ENCODE measurements at regions not wholly inside any gene's neighbourhood (a gene's known extent, or its start where the extent isn't known, plus 50 kb on each side); places are given as distances from the start of the nearest gene placed in this dataset.

GRCh38 chr4:126790633-126791032, 842.1 kb upstream of the INTU start:
- TF ChIP-seq SPI1 (IDR thresholded peaks at IDR 0.05; ENCODE audit: low read depth, low read length) = no peak
- no peak for TF ChIP-seq PAX5 (IDR thresholded peaks at IDR 0.05; ENCODE audit: insufficient read depth, low read length, severe bottlenecking)
- no peak for TF ChIP-seq POU2F2 (IDR thresholded peaks at IDR 0.05; ENCODE audit: low read depth, low read length)
- TF ChIP-seq POLR2A (IDR thresholded peaks at IDR 0.05; ENCODE audit: low read depth, low read length) = no peak
- no peak for TF ChIP-seq TAF1 (IDR thresholded peaks at IDR 0.05; ENCODE audit: low read depth, low read length)
- TF ChIP-seq POLR2AphosphoS5 (IDR thresholded peaks at IDR 0.05; ENCODE audit: low read depth, low read length) = no peak
- no peak for DNase-seq (ENCODE audit: insufficient read length, low spot score)
- FAIRE-seq = no peak

GRCh38 chr4:126794363-126794762, 838.4 kb upstream of the INTU start:
- DNase-seq (ENCODE audit: insufficient read length, low spot score) (no peak), FAIRE-seq (no peak)

GRCh38 chr4:126798214-126798613, 834.5 kb upstream of the INTU start:
- no peak for DNase-seq (ENCODE audit: insufficient read length, low spot score)
- FAIRE-seq = no peak

More at GRCh38 chr4:126794363-126794762, 838.4 kb upstream of the INTU start:
- TF ChIP-seq TAF1 (IDR thresholded peaks at IDR 0.05; ENCODE audit: low read depth, low read length) (no peak), POU2F2 (IDR thresholded peaks at IDR 0.05; ENCODE audit: low read depth, low read length) (no peak), SPI1 (IDR thresholded peaks at IDR 0.05; ENCODE audit: low read depth, low read length) (no peak)

GRCh38 chr4:126799416-126799815, 833.3 kb upstream of the INTU start:
- no peak for FAIRE-seq
- TF ChIP-seq SPI1 (IDR thresholded peaks at IDR 0.05; ENCODE audit: low read depth, low read length) (no peak), TAF1 (IDR thresholded peaks at IDR 0.05; ENCODE audit: low read depth, low read length) (no peak), POU2F2 (IDR thresholded peaks at IDR 0.05; ENCODE audit: low read depth, low read length) (no peak), PAX5 (IDR thresholded peaks at IDR 0.05; ENCODE audit: insufficient read depth, low read length, severe bottlenecking) (no peak)
- DNase-seq (ENCODE audit: insufficient read length, low spot score) = no peak

More at GRCh38 chr4:126798214-126798613, 834.5 kb upstream of the INTU start:
- TF ChIP-seq POLR2AphosphoS5 (IDR thresholded peaks at IDR 0.05; ENCODE audit: low read depth, low read length) (no peak), POLR2A (IDR thresholded peaks at IDR 0.05; ENCODE audit: low read depth, low read length) (no peak), PAX5 (IDR thresholded peaks at IDR 0.05; ENCODE audit: insufficient read depth, low read length, severe bottlenecking) (no peak), POU2F2 (IDR thresholded peaks at IDR 0.05; ENCODE audit: low read depth, low read length) (no peak), SPI1 (IDR thresholded peaks at IDR 0.05; ENCODE audit: low read depth, low read length) (no peak), TAF1 (IDR thresholded peaks at IDR 0.05; ENCODE audit: low read depth, low read length) (no peak)

GRCh38 chr4:126799971-126800574, 832.7 kb upstream of the INTU start:
- DNase-seq (ENCODE audit: insufficient read length, low spot score) = no peak
- no peak for FAIRE-seq
- TF ChIP-seq TAF1 (IDR thresholded peaks at IDR 0.05; ENCODE audit: low read depth, low read length) (no peak), POU2F2 (IDR thresholded peaks at IDR 0.05; ENCODE audit: low read depth, low read length) (no peak), PAX5 (IDR thresholded peaks at IDR 0.05; ENCODE audit: insufficient read depth, low read length, severe bottlenecking) (no peak), POLR2AphosphoS5 (IDR thresholded peaks at IDR 0.05; ENCODE audit: low read depth, low read length) (no peak), POLR2A (IDR thresholded peaks at IDR 0.05; ENCODE audit: low read depth, low read length) (no peak), SPI1 (IDR thresholded peaks at IDR 0.05; ENCODE audit: low read depth, low read length) (no peak)

GRCh38 chr4:126800575-126801141, 832.1 kb upstream of the INTU start:
- no peak for DNase-seq (ENCODE audit: insufficient read length, low spot score)
- FAIRE-seq = no peak
- TF ChIP-seq PAX5 (IDR thresholded peaks at IDR 0.05; ENCODE audit: insufficient read depth, low read length, severe bottlenecking) (no peak), POU2F2 (IDR thresholded peaks at IDR 0.05; ENCODE audit: low read depth, low read length) (no peak), TAF1 (IDR thresholded peaks at IDR 0.05; ENCODE audit: low read depth, low read length) (no peak), SPI1 (IDR thresholded peaks at IDR 0.05; ENCODE audit: low read depth, low read length) (no peak), POLR2A (IDR thresholded peaks at IDR 0.05; ENCODE audit: low read depth, low read length) (no peak), POLR2AphosphoS5 (IDR thresholded peaks at IDR 0.05; ENCODE audit: low read depth, low read length) (no peak)

GRCh38 chr4:126807132-126807531, 825.6 kb upstream of the INTU start:
- FAIRE-seq = peak; percentile 65
- TF ChIP-seq TAF1 (IDR thresholded peaks at IDR 0.05; ENCODE audit: low read depth, low read length) (no peak), PAX5 (IDR thresholded peaks at IDR 0.05; ENCODE audit: insufficient read depth, low read length, severe bottlenecking) (no peak), POU2F2 (IDR thresholded peaks at IDR 0.05; ENCODE audit: low read depth, low read length) (no peak), SPI1 (IDR thresholded peaks at IDR 0.05; ENCODE audit: low read depth, low read length) (no peak), POLR2AphosphoS5 (IDR thresholded peaks at IDR 0.05; ENCODE audit: low read depth, low read length) (no peak), POLR2A (IDR thresholded peaks at IDR 0.05; ENCODE audit: low read depth, low read length) (no peak)
- no peak for DNase-seq (ENCODE audit: insufficient read length, low spot score)

- TF ChIP-seq POU2F2 (IDR thresholded peaks at IDR 0.05; ENCODE audit: low read depth, low read length) (no peak), PAX5 (IDR thresholded peaks at IDR 0.05; ENCODE audit: insufficient read depth, low read length, severe bottlenecking) (no peak), SPI1 (IDR thresholded peaks at IDR 0.05; ENCODE audit: low read depth, low read length) (no peak), POLR2AphosphoS5 (IDR thresholded peaks at IDR 0.05; ENCODE audit: low read depth, low read length) (no peak), TAF1 (IDR thresholded peaks at IDR 0.05; ENCODE audit: low read depth, low read length) (no peak), POLR2A (IDR thresholded peaks at IDR 0.05; ENCODE audit: low read depth, low read length) (no peak)
- DNase-seq (ENCODE audit: insufficient read length, low spot score) = no peak
- FAIRE-seq = no peak
Observed at GRCh38 chr4:126812076-126812475, 820.7 kb upstream of the INTU start.

GRCh38 chr4:126820631-126821030, 812.1 kb upstream of the INTU start:
- no peak for DNase-seq (ENCODE audit: insufficient read length, low spot score)
- FAIRE-seq = no peak
- TF ChIP-seq PAX5 (IDR thresholded peaks at IDR 0.05; ENCODE audit: insufficient read depth, low read length, severe bottlenecking) = no peak
- no peak for TF ChIP-seq POLR2A (IDR thresholded peaks at IDR 0.05; ENCODE audit: low read depth, low read length)
- no peak for TF ChIP-seq POLR2AphosphoS5 (IDR thresholded peaks at IDR 0.05; ENCODE audit: low read depth, low read length)
- no peak for TF ChIP-seq POU2F2 (IDR thresholded peaks at IDR 0.05; ENCODE audit: low read depth, low read length)
- TF ChIP-seq SPI1 (IDR thresholded peaks at IDR 0.05; ENCODE audit: low read depth, low read length) = no peak
- no peak for TF ChIP-seq TAF1 (IDR thresholded peaks at IDR 0.05; ENCODE audit: low read depth, low read length)

- TF ChIP-seq POLR2AphosphoS5 (IDR thresholded peaks at IDR 0.05; ENCODE audit: low read depth, low read length) (no peak), TAF1 (IDR thresholded peaks at IDR 0.05; ENCODE audit: low read depth, low read length) (no peak), POLR2A (IDR thresholded peaks at IDR 0.05; ENCODE audit: low read depth, low read length) (no peak), POU2F2 (IDR thresholded peaks at IDR 0.05; ENCODE audit: low read depth, low read length) (no peak)
- no peak for DNase-seq (ENCODE audit: insufficient read length, low spot score)
- no peak for FAIRE-seq
Observed at GRCh38 chr4:126821152-126821551, 811.6 kb upstream of the INTU start.
